Tibial artery (tissue), 4 donors: ENCODE measurements at regions not wholly inside any gene's neighbourhood (a gene's known extent, or its start where the extent isn't known, plus 50 kb on each side); places are given as distances from the start of the nearest gene placed in this dataset.
A peak's percentile ranks its signal among the peaks of the same experiment; 100 is the strongest.
"Not testable (repeated sequence)": the region's sequence is repeated elsewhere in the genome, so short reads cannot be mapped to it uniquely, and the experiment has no call there.

Source experiments
- DNase-seq, 2 donors: peaks; one replicate each; pipeline ENCODE4 v3.0.0-alpha.2; 2019
- H3K27ac ChIP-seq, 2 donors: fragments of 200-600 bp; sonication (generic) in 1 of 2; 1 replicate in 1 of 2; 2 replicates in 1 of 2; pipeline ENCODE4 v1.5.1; 2018 to 2019; ENCODE audit warnings: mild to moderate bottlenecking in 1 of 2
- H3K27me3 ChIP-seq, 2 donors: fragments of 200-600 bp; sonication (generic) in 1 of 2; one replicate each; pipeline versions ENCODE4 v1.5.1 to v1.6.0; 2016 to 2019
- H3K36me3 ChIP-seq, 3 donors: fragments of 200-600 bp; sonication (generic) in 2 of 3; one replicate each; pipeline ENCODE4 v1.5.1; 2016 to 2019; ENCODE audit warnings: mild to moderate bottlenecking in 2 of 3
- H3K4me1 ChIP-seq, 4 donors: fragments of 200-600 bp; sonication (generic) in 2 of 4; 1 replicate in 3 of 4; 2 replicates in 1 of 4; pipeline ENCODE4 v1.5.1; 2016 to 2019
- H3K4me3 ChIP-seq, 2 donors: fragments of 200-600 bp; sonication (generic) in 1 of 2; 1 replicate in 1 of 2; 2 replicates in 1 of 2; pipeline ENCODE4 v1.5.1; 2018 to 2019; ENCODE audit warnings: mild to moderate bottlenecking in 2 of 2
- H3K9me3 ChIP-seq, 3 donors: fragments of 200-600 bp; sonication (generic) in 1 of 3; one replicate each; pipeline ENCODE4 v1.5.1; 2016 to 2019
- intact Hi-C: fragments of 100-400 bp; cut with DNase I; formaldehyde crosslinking; loops from one replicate; pipeline ENCODE4 v1.15.0; 2023; ENCODE audit warnings: low total_unique reads
- TF ChIP-seq, protein P1 (sequence below), 2 experiments: fragments of 200-600 bp in 1 of 2; fragments of 450-650 bp in 1 of 2; IDR thresholded peaks; one replicate each; pipeline ENCODE4 v1.5.1; 2017 to 2019; ENCODE audit warnings: antibody characterized with exemption in 2 of 2, mild to moderate bottlenecking in 1 of 2, moderate library complexity in 1 of 2

DNA sequence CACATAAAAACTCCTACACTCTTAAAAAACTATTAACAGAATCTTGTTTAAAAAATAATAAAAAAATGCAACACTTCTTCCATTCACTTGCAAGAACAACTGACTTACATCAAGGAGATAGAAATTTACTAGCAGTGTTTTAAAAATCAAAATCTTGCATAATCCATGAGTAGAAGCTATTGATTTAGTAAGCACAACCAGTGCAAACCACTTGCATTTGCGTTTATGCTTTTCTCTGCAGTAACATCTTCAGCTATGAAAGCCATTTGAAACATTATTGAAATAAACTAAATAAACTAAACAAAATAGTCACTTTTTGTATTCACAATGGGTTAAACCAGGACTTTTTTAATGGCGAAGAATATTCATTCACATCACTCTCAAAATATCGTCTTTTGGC is 389.2 kb upstream of the EMCN start:
- no peaks in the 10 kb centered on the region for H3K9me3 ChIP-seq
- DNase-seq, result no peak
- H3K36me3 ChIP-seq, result no peaks in the 10 kb centered on the region
- TF ChIP-seq, protein P1, sequence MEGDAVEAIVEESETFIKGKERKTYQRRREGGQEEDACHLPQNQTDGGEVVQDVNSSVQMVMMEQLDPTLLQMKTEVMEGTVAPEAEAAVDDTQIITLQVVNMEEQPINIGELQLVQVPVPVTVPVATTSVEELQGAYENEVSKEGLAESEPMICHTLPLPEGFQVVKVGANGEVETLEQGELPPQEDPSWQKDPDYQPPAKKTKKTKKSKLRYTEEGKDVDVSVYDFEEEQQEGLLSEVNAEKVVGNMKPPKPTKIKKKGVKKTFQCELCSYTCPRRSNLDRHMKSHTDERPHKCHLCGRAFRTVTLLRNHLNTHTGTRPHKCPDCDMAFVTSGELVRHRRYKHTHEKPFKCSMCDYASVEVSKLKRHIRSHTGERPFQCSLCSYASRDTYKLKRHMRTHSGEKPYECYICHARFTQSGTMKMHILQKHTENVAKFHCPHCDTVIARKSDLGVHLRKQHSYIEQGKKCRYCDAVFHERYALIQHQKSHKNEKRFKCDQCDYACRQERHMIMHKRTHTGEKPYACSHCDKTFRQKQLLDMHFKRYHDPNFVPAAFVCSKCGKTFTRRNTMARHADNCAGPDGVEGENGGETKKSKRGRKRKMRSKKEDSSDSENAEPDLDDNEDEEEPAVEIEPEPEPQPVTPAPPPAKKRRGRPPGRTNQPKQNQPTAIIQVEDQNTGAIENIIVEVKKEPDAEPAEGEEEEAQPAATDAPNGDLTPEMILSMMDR (IDR thresholded peaks at IDR 0.05), result no peak
- no peak overlapping the region for H3K4me3 ChIP-seq
- H3K4me1 ChIP-seq, result peaks cover 0 to 3% (median 0%) of the 10 kb centered on the region in 4 donors
- intact Hi-C loops, result no loop called here
- H3K27ac ChIP-seq, result no peak overlapping the region
- H3K27me3 ChIP-seq, result no peaks in the 10 kb centered on the region

DNA sequence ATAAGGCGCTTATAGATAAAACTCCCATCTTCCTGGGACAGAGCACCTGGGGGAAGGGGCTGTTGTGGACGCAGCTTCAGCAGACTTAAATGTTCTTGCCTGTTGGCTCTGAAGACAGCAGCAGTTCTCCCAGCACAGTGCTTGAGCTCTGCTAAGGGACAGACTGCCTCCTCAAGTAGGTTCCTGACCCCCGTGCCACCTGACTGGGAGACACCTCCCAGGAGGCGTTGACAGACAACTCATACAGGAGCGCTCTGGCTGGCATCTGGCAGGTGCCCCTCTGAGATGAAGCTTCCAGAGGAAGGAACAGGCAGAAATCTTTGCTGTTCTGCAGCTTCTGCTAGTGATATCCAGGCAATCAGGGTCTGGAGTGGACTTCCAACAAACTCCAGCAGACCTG is 383.1 kb upstream of the EMCN start:
- H3K27ac ChIP-seq, H3K36me3 ChIP-seq, DNase-seq, H3K4me1 ChIP-seq, H3K4me3 ChIP-seq, H3K9me3 ChIP-seq, intact Hi-C loops, H3K27me3 ChIP-seq: not testable (repeated sequence)

DNA sequence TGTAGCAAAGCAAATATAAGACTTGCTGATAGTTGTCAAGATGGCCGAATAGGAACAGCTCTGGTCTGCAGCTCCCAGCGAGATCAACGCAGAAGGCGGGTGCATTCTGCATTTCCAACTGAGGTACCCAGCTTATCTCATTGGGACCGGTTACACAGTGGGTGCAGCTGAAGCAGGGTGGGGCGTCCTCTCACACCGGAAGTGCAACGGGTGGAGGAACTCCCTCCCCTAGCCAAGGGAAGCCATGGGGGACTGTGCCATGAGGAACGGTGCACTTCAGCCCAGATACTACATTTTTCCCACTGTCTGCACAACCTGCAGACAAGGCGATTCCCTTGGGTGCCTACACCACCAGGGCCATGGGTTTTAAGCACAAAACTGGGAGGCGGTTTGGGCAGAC is 382.3 kb upstream of the EMCN start:
- intact Hi-C loops, result no loop called here
- TF ChIP-seq, protein P1 (IDR thresholded peaks at IDR 0.05), result no peak
- H3K36me3 ChIP-seq, result no peaks in the 10 kb centered on the region

DNA sequence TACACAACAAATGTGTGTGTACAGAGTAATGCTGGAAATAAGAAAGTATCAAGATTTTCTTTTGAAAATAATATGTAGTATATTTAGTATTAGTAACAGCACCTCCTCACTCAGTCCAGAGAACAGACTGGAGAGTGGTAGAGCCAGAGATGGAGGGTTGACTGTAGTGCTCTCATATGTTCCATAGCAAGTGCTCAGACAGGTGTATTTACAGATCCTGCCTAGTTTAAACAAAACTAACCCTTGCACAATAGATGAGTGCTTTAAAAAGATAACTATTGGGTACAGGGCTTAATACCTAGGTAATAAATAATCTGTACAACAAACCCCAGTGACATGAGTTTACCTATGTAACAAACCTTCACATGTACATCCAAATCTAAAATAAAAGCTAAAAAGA is 381.0 kb upstream of the EMCN start:
- H3K9me3 ChIP-seq, result no peaks in the 10 kb centered on the region
- TF ChIP-seq, protein P1 (IDR thresholded peaks at IDR 0.05), result no peak
- no peaks in the 10 kb centered on the region for H3K4me1 ChIP-seq
- H3K36me3 ChIP-seq, result no peaks in the 10 kb centered on the region
- DNase-seq, result no peak
- H3K4me3 ChIP-seq, result no peak overlapping the region
- intact Hi-C loops, result no loop called here
- no peak overlapping the region for H3K27ac ChIP-seq
- no peaks in the 10 kb centered on the region for H3K27me3 ChIP-seq

More for the DNA sequence above, 382.3 kb upstream of the EMCN start:
- no peak overlapping the region for H3K27ac ChIP-seq
- no peaks in the 10 kb centered on the region for H3K4me1 ChIP-seq
- no peaks in the 10 kb centered on the region for H3K9me3 ChIP-seq
- no peaks in the 10 kb centered on the region for H3K27me3 ChIP-seq
- no peak overlapping the region for H3K4me3 ChIP-seq
- no peak for DNase-seq

DNA sequence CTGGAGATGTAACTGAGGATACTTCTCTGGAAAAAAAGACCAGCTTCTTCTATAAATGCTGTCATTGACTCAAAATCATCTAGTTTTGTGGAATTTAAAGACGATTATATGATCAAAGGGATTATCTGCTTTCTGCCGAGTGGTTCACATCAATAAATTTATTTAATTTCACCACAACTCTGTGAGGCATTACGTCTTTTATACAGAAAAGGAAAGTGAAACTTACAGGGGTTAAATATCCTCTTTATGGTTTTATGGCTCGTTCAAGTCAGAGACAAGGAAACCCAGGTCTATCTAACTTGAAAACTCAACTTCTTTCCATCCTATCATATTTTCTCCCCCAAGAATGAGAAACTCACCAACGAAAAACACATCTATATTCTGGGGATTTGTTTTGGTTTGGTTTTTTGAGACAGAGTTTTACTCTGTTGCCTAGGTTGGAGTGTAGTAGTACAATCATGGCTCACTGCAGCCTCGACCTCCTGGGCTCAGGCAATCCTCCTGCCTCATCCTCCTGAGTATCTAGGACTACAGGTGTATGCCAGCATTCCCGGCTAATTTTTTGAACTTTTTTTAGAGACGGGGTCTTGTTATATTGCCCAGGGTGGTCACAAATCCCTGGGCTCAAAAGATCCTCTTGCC is 377.9 kb upstream of the EMCN start:
- intact Hi-C loops, result no loop called here
- no peaks in the 10 kb centered on the region for H3K36me3 ChIP-seq
- no peaks in the 10 kb centered on the region for H3K9me3 ChIP-seq
- no peaks in the 10 kb centered on the region for H3K4me1 ChIP-seq
- TF ChIP-seq, protein P1 (IDR thresholded peaks at IDR 0.05), result no peak
- no peak for DNase-seq
- H3K27ac ChIP-seq, result no peak overlapping the region
- peak overlapping the region; percentile 12 to 28 for H3K4me3 ChIP-seq
- no peaks in the 10 kb centered on the region for H3K27me3 ChIP-seq

DNA sequence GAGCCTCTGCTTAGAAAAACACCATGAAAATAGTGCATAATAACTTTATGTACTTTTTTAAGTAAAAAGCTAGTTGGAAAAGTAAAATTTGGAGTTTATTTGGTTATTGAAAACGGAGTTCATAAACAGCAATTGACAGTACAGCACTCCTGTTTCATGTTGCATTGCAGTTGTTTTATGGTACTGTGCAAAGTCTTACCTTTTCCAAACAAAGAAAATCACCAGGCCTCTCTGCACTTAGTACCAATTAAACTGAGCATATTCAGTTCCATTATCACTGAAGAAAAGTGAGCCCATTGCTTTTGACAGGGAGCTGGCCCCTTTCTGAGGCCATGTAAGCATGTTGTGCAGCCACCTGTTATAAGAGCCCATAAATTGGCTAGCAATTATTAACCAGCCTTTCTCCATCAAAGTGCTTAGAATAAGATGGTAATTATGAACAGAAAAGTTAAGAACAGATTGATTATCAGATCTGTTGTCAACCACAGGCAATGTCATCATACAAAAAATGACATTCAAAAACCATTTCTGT is 376.6 kb upstream of the EMCN start:
- Histone ChIP-seq H3K36me3 (no peaks in the 10 kb centered on the region), H3K4me3 (no peak overlapping the region), H3K4me1 (no peaks in the 10 kb centered on the region), H3K27me3 (no peaks in the 10 kb centered on the region), H3K9me3 (peaks cover 0 to 4% (median 0%) of the 10 kb centered on the region in 3 donors), H3K27ac (no peak overlapping the region)
- TF ChIP-seq, protein P1 (IDR thresholded peaks at IDR 0.05), result no peak
- intact Hi-C loops, result no loop called here
- no peak for DNase-seq
